Prostate gland (tissue), 2 donors: ENCODE measurements at regions not wholly inside any gene's neighbourhood (a gene's known extent, or its start where the extent isn't known, plus 50 kb on each side); places are given as distances from the start of the nearest gene placed in this dataset.

ENCODE experiments used
- DNase-seq: peaks from one replicate; pipeline ENCODE4 v3.0.0-alpha.2; 2019; ENCODE audit warnings: low spot score
- H3K27ac ChIP-seq, 2 donors: fragments of 200-600 bp; sonication (generic); 2 replicates each; pipeline ENCODE4 v1.5.1; 2017 to 2019
- H3K27me3 ChIP-seq: fragments of 200-600 bp; sonication (generic); replicated peaks from 2 replicates; pipeline ENCODE4 v1.5.1; 2019; ENCODE audit not compliant: insufficient read depth
- H3K36me3 ChIP-seq, 2 donors: fragments of 200-600 bp; sonication (generic); 1 replicate in 1 of 2; 2 replicates in 1 of 2; pipeline versions ENCODE4 v1.5.1 to v1.8.1; 2017 to 2019
- H3K4me1 ChIP-seq: fragments of 200-600 bp; sonication (generic); replicated peaks from 2 replicates; pipeline ENCODE4 v1.5.1; 2019
- H3K4me3 ChIP-seq, 2 donors: fragments of 200-600 bp; sonication (generic); 2 replicates each; pipeline ENCODE4 v1.5.1; 2017 to 2019
- H3K9me3 ChIP-seq: fragments of 200-600 bp; sonication (generic); 2 replicates; pipeline ENCODE4 v1.5.1; 2017
- POLR2A ChIP-seq: fragments of 450-650 bp; IDR thresholded peaks from one replicate; pipeline ENCODE4 v1.6.1; 2016; ENCODE audit warnings: antibody characterized with exemption, mild to moderate bottlenecking
- POLR2AphosphoS5 ChIP-seq: sonication (generic); formaldehyde crosslinking; IDR thresholded peaks from one replicate; pipeline ENCODE4 v1.6.1; 2017; ENCODE audit warnings: antibody characterized with exemption
- WGBS: methylation state at CpG from one replicate; pipeline ENCODE4 v1.1.5; 2018; 5-methylcytosine and 5-hydroxymethylcytosine counted together
- intact Hi-C: fragments of 100-400 bp; cut with DNase I; formaldehyde crosslinking; loops from one replicate; pipeline ENCODE4 v1.14.2; 2022
- TF ChIP-seq, protein P1 (sequence below), 4 experiments: fragments of 200-600 bp in 2 of 4; fragments of 450-650 bp in 2 of 4; sonication (generic) in 2 of 4; IDR thresholded peaks; 1 replicate in 3 of 4; 2 replicates in 1 of 4; pipeline ENCODE4 v1.5.1; 2016 to 2019; ENCODE audit warnings: antibody characterized with exemption in 4 of 4, mild to moderate bottlenecking in 2 of 4, moderate library complexity in 2 of 4

DNA sequence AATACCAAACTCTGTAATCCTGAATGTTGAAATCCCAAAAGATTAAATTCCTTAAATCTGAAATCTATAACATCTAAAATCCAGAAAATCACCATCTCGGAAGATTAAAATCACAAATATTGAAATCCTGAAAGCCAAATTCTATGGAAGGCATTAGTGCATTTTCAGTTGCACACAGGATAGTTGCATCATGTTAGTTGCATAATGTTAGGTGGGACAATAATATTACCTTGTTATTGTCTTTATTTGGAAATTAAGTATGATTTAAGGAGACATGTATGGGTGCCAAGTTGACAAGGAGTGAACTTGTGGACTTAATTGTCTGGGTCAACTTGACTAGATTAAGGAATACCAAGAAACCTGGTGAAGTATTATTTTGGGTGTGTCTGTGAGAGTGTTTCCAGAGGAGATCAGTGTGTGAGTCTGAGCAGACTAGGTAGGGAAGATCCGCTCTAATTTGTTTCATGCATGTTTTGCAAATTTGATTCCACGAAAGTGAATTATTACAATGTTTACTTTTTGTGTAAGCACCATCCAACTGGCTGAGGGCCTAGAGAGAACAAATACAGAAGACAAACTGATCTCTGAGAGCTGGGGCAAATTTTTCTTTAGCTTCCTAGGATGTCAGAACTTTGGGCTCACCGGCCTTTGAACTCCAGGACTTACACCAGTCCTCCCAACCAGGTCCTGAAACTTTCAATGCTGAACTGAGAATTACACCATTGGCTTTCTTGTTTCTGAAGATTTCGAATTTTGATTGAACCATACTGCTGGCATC is 545.1 kb upstream of the IRAK1BP1 start:
- Histone ChIP-seq H3K9me3 (no peaks in the 10 kb centered on the region), H3K4me1 (no peaks in the 10 kb centered on the region), H3K27me3 (no peaks in the 10 kb centered on the region), H3K36me3 (no peaks in the 10 kb centered on the region), H3K27ac (no peak overlapping the region), H3K4me3 (no peak overlapping the region)
- TF ChIP-seq POLR2AphosphoS5 (no peak), POLR2A (no peak)
- TF ChIP-seq, protein P1, sequence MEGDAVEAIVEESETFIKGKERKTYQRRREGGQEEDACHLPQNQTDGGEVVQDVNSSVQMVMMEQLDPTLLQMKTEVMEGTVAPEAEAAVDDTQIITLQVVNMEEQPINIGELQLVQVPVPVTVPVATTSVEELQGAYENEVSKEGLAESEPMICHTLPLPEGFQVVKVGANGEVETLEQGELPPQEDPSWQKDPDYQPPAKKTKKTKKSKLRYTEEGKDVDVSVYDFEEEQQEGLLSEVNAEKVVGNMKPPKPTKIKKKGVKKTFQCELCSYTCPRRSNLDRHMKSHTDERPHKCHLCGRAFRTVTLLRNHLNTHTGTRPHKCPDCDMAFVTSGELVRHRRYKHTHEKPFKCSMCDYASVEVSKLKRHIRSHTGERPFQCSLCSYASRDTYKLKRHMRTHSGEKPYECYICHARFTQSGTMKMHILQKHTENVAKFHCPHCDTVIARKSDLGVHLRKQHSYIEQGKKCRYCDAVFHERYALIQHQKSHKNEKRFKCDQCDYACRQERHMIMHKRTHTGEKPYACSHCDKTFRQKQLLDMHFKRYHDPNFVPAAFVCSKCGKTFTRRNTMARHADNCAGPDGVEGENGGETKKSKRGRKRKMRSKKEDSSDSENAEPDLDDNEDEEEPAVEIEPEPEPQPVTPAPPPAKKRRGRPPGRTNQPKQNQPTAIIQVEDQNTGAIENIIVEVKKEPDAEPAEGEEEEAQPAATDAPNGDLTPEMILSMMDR (IDR thresholded peaks at IDR 0.05): no peak
- 74% methylated on average over 5 of the region's 5 CpGs for WGBS
- intact Hi-C loops: no loop called here
- no peak for DNase-seq

DNA sequence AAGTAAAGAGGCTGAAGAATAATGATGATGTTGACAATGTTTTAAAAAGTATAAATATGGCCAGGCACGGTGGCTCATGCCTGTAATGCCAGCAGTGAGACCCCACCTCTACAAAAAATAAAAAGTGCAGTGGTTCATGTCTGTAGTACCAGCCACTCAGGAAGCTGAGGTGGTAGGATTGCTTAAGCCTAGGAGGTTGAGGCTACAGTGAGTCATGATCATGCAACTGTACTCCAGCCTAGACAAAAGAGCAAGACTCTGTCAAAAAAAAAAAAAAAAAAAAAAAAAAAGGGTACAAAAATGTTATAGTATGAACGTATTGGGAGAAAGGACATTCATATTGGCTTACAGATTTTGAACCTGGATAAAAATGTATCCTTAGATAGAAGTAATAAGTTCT is 543.1 kb upstream of the IRAK1BP1 start:
- TF ChIP-seq, protein P1 (IDR thresholded peaks at IDR 0.05): no peak
- no peak for TF ChIP-seq POLR2AphosphoS5
- no peak for TF ChIP-seq POLR2A
- H3K4me1 ChIP-seq: no peaks in the 10 kb centered on the region
- H3K4me3 ChIP-seq: no peak overlapping the region
- H3K27me3 ChIP-seq: no peaks in the 10 kb centered on the region
- H3K36me3 ChIP-seq: no peaks in the 10 kb centered on the region
- intact Hi-C loops: no loop called here
- WGBS: 57% methylated on average over 2 of the region's 2 CpGs
- H3K9me3 ChIP-seq: no peaks in the 10 kb centered on the region
- no peak for DNase-seq
- H3K27ac ChIP-seq: no peak overlapping the region

DNA sequence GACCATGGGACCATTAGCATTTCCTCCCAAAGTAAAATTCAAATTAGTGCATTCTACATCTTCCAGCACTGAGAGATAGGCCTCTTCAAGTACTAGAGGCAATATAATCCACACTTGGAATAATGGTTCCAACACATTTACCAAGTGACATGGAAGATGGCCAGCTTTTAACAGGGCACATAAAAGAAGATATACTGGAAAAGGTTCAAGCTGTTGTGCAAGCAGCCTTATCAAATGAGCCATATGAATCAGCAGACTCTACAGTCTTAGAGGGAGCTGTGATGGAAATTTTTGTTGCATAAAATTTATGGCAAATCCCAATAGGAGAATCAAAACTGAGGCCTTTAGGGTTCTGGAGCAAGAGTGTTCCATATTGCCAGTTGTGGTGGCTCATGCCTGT is 526.6 kb upstream of the IRAK1BP1 start:
- no peaks in the 10 kb centered on the region for H3K4me1 ChIP-seq
- intact Hi-C loops: no loop called here

DNA sequence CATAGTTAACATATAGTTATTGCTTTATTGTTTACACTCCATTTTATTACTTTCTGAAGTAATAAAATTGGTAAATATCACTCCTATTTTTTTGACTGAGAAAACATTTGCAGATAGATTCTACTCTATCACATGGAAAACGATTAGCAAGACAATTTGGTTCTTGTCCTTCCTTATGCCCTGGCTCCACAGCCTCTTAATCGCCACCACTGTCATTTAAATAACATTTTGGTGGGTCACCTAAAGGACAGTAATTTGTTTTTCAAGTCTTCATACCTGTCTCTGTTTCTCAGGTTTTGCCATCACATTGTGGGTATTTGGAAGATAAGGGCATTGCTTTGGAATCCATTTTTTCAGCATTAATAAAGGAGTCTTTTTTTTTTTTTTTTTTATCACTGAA is 521.5 kb upstream of the IRAK1BP1 start:
- TF ChIP-seq POLR2A (no peak), POLR2AphosphoS5 (no peak)
- TF ChIP-seq, protein P1 (IDR thresholded peaks at IDR 0.05): no peak
- Histone ChIP-seq H3K4me3 (no peak overlapping the region), H3K27ac (no peak overlapping the region), H3K27me3 (no peaks in the 10 kb centered on the region), H3K9me3 (no peaks in the 10 kb centered on the region), H3K4me1 (no peaks in the 10 kb centered on the region), H3K36me3 (no peaks in the 10 kb centered on the region)
- no peak for DNase-seq
- intact Hi-C loops: no loop called here
- 58% methylated on average over 2 of the region's 2 CpGs for WGBS

More for the DNA sequence above, 526.6 kb upstream of the IRAK1BP1 start:
- DNase-seq: no peak
- Histone ChIP-seq H3K27ac (no peak overlapping the region), H3K36me3 (no peaks in the 10 kb centered on the region), H3K4me3 (no peak overlapping the region), H3K9me3 (no peaks in the 10 kb centered on the region), H3K27me3 (no peaks in the 10 kb centered on the region)
- TF ChIP-seq POLR2AphosphoS5 (no peak), POLR2A (no peak)
- TF ChIP-seq, protein P1 (IDR thresholded peaks at IDR 0.05): no peak

DNA sequence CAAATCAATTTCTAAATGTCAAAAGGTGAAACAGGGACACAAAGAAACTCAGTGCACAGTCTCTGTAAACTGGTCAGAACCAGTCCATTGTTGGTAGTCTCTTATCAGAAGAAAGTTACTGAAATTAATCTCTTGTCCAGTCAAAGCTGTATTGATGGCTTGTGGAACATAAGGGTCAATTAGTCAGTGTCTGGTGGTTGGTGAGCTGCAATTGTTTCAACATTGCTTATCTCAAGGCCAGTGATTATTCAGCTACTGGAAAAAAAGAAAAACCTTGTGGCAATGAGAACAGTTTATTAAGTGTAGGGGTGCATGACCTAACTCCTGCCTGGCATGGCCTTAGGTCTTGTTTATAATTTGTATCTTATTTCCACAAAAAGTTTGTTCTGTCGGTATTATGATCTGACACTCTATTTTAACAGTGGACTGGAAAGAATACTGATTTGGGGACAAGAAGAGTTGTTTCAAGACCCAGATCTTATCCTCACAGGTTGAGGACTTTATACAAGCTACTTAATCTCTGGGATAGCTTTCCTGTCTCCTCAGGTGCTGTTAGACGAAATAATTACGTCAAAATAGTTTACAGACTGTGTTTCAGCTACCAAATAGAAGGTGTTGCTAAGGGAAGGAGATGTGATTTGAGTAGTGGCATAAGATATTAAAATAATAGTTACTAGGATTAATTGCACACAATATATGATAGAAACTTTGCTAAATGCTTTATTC is 520.0 kb upstream of the IRAK1BP1 start:
- H3K27me3 ChIP-seq: no peaks in the 10 kb centered on the region
- intact Hi-C loops: no loop called here
- H3K36me3 ChIP-seq: no peaks in the 10 kb centered on the region
- no peaks in the 10 kb centered on the region for H3K9me3 ChIP-seq
- H3K27ac ChIP-seq: no peak overlapping the region
- H3K4me1 ChIP-seq: no peaks in the 10 kb centered on the region
- no peak for TF ChIP-seq POLR2AphosphoS5
- TF ChIP-seq, protein P1 (IDR thresholded peaks at IDR 0.05): no peak
- no peak for TF ChIP-seq POLR2A
- 73% methylated on average over 3 of the region's 3 CpGs for WGBS
- no peak overlapping the region for H3K4me3 ChIP-seq
- no peak for DNase-seq
